ENCODE measurements at regions not wholly inside any gene's neighbourhood (a gene's known extent, or its start where the extent isn't known, plus 50 kb on each side); places are given as distances from the start of the nearest gene placed in this dataset.

GRCh38 chr5:65098393-65098792, 329.7 kb downstream of the CWC27 start:
- no TSS peak for BruUV-seq (replicated peaks)
- intact Hi-C loops (cut with micrococcal nuclease; ENCODE audit: unreplicated experiment) (no loop called here), in situ Hi-C loops (cut with HindIII; ENCODE audit: low pct_unique_long_range_greater_than_20kb, low sequenced_read_pairs) (no loop called here)
- no peak for TF ChIP-seq POLR2AphosphoS5 (IDR thresholded peaks at IDR 0.05; ENCODE audit: low read depth, low read length)
- no peak for TF ChIP-seq REST (IDR thresholded peaks at IDR 0.05; ENCODE audit: insufficient read depth in 1 of 2, low read depth in 2 of 2, low read length in 1 of 2)
- no peak for TF ChIP-seq TCF7L2 (IDR thresholded peaks at IDR 0.05; ENCODE audit: low read depth, low read length)
- TF ChIP-seq SIN3A (IDR thresholded peaks at IDR 0.05; ENCODE audit: borderline replicate concordance, insufficient read depth, low read depth, low read length): no peak
- TF ChIP-seq CTCF (IDR thresholded peaks at IDR 0.05): no peak
- peaks cover 3% of the 10 kb centered on the region; the same call in 1 of the 2 replicates for H3K4me1 ChIP-seq (ENCODE audit: control insufficient read depth, insufficient read depth, low read length)
- no peaks in the 10 kb centered on the region for H3K36me3 ChIP-seq (ENCODE audit: control insufficient read depth, insufficient read depth, low read length)
- H3K4me3 ChIP-seq (ENCODE audit: low read depth in 2 of 2, low read length in 2 of 2): no peak overlapping the region
- H3K9me3 ChIP-seq (ENCODE audit: control insufficient read depth, insufficient read depth, low read depth, low read length): no peaks in the 10 kb centered on the region
- CTCF ChIA-PET: no interaction called here
- POLR2A ChIA-PET: no interaction called here
- H3K27me3 ChIP-seq (ENCODE audit: control insufficient read depth, insufficient read depth, low read length): no peaks in the 10 kb centered on the region
- no peak for ATAC-seq
- DNase-seq (ENCODE audit: low read depth, low spot score): no peak
- H3K27ac ChIP-seq (ENCODE audit: low read length): no peak overlapping the region

All from Panc1 (cell line).